GM21737 (cell line): ENCODE measurements at regions not wholly inside any gene's neighbourhood (a gene's known extent, or its start where the extent isn't known, plus 50 kb on each side); places are given as distances from the start of the nearest gene placed in this dataset.
"Not testable (repeated sequence)": the region's sequence is repeated elsewhere in the genome, so short reads cannot be mapped to it uniquely, and the experiment has no call there.

Experiments used
- ATAC-seq: cut with Tn5 transposase; IDR thresholded peaks from one replicate; pipeline ENCODE4 v1.9.1; 2021; ENCODE audit warnings: mild to moderate bottlenecking, moderate library complexity; ENCODE audit not compliant: unreplicated experiment

DNA sequence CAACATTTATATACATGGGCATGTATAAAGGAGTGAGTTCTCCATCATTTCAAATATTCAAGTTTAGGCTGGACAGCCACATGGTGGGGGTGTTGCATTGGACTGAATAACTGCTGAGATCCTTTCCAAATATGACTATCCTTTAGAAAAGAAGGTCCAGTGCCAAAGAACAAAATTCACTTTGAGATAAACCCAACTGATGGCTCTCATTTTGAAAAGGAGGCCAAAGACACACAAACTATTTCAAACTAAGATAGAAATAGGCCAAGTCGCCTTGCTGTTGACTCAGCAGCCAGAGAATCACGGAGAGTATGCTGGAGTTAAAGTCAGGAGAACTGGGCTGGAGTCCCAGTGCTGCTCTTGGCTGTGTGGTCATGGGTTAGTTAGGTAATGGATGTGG is 204.5 kb upstream of the LRATD1 start:
- no peak for ATAC-seq

DNA sequence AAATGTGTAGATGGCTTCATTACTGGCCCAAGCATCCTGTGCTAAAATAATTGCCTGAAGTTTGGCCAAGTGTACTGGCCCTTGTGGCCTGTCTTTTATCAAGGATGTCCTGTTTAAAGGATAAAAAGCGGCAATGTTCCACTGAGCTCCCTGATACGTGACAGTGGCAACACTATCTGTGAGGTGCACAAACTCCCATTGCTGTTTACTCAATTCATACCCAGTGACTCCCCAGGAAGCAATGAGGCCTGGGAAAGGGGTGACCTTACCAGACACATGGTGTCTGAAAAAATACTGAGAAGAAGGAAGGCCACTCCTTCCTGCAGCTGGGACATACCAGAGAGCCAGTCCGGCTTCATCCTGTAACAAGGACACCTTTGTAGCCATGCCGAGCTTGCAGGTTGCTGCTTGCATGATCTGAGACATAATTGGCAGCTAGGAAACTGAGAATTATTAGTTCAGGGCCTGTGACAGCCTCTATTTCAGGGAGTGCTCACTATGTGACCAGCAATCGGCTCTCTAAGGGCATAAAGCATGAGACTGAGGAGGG is 198.5 kb upstream of the LRATD1 start:
- no peak for ATAC-seq

DNA sequence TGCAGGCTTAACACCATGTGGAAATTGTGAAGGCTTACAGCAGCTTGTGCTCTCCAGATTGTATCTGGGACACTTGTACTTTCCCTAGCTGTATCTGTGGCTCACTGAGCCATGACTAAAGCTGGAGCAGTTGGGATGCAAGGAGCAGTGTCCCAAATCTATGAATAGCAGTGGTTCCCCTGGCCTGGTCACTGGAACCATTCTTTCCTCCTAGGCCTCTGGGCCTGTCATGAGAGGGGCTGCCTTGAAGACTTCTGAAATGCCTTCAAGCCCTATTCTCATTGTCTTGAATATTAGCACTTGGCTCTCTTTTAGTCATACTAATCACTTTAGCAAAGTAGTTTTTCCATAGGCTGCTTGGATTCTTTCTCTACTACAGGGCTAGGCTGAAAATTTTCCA is 186.8 kb upstream of the LRATD1 start:
- ATAC-seq: no peak

DNA sequence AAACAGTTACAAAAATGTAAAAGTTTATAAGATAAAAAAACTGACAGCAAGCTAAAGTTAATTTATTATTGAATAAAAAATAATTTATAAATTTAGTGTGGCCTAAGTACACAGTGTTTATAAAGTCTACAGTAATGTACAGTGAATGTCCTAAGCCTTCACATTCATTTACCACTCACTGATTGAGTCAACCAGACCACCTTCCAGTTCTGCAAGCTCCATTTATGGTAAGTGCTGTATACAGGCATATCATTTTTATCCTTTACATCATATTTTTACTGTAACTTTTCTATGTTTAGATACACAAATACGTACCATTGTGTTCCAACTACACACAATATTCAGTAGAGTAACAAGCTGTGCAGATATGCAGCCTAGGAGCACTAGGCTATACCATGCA is 184.2 kb upstream of the LRATD1 start:
- ATAC-seq: no peak

DNA sequence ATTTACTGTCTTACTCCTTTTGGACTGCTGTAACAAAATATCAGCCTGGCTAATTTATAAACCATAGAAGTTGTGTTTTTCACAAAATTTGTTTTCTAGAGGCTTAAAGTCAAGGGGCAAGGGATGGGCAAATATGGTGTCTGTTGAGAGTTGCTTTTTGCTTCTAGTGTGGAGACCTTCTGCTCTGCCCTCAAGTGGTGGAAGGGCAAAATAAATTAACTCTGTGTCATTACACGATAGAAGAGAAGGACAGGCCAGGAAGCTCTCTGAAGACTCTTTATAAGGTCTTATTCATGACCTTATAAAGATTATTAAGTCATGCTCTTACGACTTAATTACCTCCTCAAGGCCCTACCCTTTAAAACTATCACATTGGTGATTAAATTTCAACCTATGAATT is 181.2 kb upstream of the LRATD1 start:
- no peak for ATAC-seq

DNA sequence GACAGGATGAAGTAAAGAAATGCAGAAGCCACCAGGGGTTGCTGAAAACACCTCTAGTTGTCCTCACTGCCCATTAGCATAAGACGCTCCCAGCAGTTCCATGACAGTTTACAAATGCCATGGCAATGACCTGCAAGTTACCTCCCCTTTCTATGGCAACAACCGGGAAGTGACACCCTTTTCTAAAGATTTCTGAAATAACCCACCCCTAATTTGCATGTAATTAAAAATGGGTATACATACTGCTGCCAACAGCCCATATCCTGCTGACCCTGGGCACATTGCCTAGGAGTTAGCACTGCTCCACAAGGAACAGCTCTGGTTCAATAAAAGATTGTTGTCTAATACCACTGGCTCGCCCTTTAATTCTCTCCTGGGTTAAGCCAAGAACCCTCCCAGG is 178.3 kb upstream of the LRATD1 start:
- no peak for ATAC-seq

DNA sequence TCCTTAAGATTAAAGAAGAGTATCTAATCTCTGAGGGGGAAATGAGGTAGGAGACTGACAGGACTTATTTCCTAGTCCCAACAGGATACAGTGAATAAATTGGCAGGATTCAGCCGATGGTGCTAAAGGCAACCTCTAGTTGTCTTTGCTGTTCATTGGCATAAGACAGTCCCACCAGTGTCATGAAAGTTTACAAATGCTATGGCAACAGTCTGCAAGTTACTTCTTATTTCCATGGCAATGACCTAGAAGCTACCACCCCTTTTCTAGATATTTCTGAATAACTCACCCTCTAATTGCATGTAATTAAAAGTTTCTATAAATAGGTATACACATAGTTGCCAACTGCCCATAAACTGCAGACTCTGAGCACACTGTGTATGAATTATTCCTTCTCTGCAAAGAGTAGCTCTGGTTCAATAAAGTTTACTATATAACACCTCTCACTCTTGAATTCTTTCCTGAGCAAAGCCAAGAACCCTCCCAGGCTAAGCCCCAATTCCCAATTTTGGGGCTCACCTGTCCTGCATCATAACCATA is 172.7 kb upstream of the LRATD1 start:
- ATAC-seq: no peak

DNA sequence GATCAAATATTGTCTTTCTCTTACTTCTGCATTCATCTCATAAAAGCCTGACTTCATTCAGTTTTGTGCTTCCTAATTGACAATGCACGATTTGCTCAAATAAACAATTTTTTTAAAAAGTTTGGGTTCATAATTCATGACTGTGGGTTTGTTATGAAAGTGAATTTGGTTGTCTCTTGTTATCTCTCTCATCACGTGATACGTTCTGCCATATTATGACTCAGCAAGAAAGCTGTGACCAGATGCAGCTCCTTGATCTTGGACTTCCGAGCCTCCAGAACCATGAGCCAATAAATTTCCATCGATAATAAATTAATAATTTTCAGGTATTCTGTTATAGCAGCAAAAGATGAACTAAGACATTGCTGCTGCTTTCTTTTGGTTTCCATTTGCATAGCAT is 156.5 kb upstream of the LRATD1 start:
- ATAC-seq: no peak

DNA sequence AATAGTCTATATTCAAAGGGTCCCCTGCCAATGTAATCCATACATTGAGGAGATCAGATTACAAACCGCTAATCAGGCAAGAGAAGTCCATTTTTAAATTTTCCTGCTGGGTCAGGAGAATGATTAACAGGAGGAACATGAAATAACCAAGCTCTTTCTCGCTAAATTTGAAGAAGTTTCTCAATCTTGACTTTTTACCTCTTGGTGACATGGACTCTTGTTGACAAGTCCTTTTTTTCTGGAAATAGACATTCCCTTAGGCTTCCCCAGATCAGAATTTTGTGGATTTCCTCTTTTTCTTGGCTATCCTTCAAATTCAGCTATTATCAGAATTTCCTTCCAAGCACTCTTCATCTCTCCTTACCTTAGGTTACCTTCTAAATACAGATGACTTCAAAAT is 153.0 kb upstream of the LRATD1 start:
- ATAC-seq: no peak

DNA sequence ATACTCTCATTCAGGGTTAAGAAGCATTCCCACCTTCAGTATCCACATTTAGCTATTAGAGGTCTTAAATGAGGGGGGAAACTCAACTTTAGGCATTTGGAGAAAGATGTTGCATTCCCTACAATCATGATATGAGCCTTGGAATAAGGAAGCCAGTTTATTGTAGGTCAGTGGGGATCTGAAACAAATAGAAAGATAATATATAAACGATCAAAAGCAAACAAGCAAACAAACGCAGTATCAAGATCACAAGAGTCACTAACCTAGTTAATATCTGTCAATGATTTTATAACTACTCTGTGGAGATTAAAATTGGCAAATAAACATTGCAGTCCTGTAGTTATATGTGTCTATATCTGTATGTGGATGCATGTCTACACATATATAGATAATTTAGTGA is 152.4 kb upstream of the LRATD1 start:
- no peak for ATAC-seq

DNA sequence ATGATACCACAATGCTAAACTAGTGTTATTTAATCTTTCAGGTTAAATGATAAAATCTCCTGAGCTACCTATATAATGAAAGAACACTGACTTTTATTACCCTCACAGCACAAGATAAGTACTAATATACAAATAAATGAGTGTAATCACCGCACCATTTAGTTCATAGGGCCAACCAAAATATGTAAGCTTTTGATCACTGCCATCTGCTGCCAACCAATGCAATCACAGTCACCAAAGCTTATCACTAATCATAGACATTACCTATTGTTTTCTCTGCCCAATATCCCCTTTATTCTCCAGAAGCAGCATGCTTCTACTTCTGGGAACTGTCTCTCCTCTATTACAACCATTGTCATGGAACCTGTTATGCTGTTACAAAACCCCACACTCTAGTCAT is 151.6 kb upstream of the LRATD1 start:
- ATAC-seq: no peak

DNA sequence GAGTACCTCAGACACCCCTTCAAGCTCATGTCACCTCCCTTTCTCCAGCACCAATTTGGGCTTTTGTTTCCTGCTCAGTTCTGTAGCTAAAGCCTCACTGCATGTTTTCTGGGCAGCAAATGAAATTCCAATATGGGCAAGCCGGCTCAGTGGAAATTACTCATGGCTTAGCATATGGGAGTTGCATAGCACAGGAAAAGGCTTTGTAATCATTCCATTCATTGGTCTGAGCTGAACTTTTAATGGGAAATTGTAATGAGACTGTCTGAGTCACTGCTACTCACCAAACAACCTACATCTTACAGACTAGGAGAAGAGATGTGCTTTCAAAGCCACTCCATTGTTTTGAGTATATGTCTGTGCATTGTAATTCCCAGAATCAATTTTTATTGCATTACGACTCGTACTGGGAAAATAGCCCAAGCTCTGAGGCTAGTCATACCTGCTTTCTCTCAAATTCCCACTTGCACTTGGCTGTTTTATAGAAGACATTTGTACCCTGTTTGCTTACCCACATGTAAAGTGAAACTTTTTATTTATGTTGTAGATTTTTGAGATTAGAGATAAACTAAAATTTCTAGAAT is 139.5 kb upstream of the LRATD1 start:
- no peak for ATAC-seq

DNA sequence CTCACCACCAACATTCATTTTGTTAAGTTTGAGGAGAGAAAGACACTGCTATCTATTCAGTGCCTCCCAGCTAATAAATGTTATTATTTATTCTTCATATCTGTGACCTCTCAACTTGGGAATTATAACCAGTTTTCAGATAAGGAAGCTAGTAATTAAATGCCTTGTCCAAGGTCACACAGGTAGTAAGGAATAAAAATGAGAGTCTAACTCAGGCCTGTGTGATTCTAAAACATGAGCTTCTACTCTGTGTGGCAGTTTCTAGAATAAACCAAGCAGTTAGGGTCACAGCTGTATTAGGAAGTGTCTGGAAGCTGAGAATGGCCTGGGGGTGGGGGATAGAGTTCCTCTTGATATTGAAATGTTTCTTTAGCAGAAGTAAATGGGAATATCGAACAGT is 137.8 kb upstream of the LRATD1 start:
- no peak for ATAC-seq

DNA sequence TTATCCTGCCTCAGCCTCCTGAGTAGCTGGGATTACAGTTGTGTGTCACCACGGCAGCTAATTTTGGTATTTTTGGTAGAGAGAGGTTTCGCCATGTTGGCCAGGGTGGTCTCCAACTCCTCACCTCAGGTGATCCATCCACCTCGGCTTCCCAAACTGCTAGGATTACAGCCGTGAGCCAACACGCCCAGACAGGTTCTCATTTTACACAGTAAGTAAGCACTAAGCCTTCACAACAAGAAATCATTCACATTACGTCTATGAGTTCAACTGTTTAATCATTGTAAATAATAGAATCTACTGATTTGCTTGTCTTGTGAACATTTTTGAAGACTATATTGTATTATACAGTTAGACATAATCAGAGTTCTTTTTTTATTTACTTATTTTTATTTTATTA is 131.5 kb upstream of the LRATD1 start:
- no peak for ATAC-seq

DNA sequence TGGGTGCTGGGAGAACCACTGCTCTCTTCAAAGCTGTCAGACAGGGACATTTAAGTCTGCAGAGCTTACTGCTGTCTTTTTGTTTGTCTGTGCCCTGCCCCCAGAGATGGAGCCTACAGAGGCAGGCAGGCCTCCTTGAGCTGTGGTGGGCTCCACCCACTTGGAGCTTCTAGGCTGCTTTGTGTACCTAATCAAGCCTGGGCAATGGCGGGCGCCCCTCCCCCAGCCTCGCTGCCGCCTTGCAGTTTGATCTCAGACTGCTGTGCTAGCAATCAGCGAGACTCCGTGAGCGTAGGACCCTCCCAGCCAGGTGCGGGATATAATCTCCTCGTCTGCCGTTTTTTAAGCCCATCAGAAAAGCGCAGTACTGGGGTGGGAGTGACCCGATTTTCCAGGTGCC is 125.6 kb upstream of the LRATD1 start:
- not testable (repeated sequence) for ATAC-seq

DNA sequence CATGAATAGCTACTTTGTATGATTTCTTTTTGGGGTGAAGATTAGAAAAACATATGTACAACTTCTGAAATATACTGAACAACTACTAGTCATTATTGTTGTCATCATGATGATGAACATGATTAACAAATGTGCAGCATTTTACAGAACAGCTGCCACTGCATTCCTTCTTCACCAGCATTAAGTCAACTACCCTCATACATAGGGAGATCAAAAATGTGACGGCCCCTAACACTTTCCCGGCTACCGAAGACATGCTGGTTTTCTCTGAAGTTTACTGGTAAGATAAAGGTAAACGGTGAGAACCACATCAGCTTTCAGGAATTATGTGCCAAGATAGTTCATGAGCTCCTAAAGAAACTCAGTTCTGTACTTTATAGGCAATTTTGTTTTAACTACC is 121.0 kb upstream of the LRATD1 start:
- ATAC-seq: no peak

DNA sequence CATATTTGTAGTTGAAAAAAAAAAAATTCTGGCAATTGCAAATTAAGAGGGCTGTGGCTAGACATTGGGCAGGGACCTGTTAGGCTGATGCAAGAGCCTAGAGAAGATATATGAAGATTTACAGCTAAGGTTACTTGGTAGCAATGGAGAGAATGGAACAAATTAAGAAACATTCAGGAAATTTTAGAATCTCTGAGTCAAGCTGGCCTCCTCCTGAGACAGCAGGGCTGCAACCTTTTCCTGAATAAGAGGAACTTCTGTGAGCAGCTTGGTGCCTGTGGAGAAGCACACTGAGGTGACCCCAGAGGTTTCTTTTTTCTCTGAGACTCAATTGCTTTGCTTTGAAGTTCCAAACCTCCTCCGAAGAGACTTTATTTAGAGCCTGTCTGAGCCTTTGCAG is 118.6 kb upstream of the LRATD1 start:
- ATAC-seq: no peak

DNA sequence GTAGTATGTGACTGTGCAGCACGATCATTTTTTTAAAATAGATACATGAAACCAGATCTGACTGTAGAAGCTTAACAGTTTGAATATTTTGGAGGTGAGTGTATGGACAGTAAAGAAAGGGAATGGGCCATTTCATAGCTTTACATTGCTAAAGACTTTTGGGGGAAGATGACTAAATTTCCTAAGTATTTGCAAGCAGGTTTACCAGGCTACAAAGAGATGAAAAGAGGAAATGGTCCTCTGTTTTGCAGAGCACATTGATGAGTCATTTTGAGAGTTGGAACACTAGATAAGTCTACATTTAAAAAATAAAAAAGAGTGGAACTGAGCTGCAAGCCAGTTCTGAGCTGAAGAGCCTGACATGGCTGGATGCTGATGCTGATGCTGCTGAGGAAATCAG is 115.7 kb upstream of the LRATD1 start:
- no peak for ATAC-seq

DNA sequence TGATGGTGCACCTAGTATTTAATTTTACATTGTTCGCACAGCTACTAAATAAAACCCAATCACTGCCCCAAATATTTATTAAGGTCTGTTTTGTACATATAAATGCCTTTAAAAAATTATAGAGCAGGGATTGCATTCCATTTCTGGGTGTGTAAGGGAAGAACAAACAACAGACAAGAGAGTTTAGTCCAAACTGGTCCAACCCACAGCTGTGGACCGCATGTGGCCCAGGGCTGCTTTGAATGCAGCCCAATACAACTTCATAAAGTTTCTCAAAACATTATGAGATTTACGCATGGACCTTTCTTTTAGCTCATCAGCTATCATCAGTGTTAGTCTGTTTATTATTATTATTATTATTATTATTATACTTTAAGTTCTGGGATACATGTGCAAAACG is 114.8 kb upstream of the LRATD1 start:
- ATAC-seq: no peak

DNA sequence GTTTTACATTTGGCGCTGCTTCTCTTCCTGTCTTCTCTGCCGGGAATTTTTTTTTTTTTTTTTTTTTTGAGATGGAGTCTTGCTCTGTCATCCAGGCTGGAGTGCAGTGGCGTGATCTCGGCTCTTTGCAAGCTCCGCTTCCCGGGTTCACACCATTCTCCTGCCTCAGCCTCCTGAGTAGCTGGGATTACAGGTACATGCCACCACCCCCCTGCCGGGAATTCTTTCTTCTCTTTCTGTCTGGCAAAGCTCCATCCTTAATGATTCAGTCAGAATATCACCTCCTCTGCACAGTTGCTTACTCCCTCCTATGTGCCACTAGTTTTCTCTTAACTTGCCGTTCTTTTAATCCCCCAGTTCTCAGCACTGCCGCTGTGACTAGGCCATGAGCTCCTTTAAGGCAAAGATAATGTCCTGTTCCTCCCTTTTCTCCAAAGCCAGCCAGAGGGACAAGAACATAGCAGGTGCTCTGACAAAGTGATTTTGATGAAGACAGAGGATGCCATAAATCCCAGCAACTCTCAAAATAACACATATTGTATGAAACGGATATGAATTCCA is 112.1 kb upstream of the LRATD1 start:
- no peak for ATAC-seq

DNA sequence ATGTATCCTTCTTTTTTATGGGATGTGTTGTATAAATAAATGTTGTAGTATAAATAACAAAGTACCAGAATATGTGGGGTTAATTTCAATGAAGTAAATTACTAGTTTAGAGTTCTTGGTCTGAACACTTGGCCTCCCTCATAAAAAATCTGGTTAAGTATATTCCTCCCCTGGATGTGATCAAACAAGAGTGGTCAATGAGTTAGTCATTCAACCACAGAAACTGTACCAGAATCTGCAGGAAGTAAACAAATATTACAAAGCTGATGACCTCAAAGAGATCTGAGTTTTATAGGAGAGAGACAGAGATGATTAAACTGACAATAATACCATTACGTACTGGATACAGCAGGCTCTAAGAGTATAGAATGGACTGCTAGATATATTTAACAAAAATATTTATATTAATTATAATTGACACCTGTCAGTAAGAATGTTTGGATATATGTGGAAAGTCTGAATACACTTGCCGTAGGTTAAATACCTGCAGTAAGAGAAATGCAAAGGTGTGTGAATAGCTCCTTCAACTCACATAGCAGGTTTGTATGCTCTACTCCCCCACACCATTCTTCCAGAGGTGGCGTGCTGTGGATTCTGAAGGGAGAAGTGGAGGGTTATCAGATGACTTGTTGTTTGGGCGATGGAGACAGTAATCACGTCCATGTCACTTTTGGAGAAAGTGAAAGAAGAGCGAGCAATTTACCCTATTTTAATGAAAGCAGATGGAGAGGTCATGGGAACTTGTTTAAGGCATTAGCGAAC is 108.3 kb upstream of the LRATD1 start:
- ATAC-seq: no peak

DNA sequence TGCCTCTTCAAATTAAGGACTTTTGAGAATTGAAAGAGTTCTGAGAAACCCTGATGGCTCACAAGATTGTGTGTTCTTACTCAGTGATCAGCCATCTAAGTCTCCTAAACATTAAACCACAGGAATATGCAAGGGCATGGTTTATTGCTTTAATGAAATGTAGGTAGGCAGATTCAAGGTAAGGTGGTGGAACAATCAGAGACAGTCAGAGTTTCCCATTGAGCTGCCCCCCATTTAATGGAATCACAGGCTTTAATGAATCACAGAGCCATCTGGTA is 107.8 kb upstream of the LRATD1 start:
- no peak for ATAC-seq
